ENCODE measurements at regions not wholly inside any gene's neighbourhood (a gene's known extent, or its start where the extent isn't known, plus 50 kb on each side); places are given as distances from the start of the nearest gene placed in this dataset.
"Not testable (repeated sequence)": the region's sequence is repeated elsewhere in the genome, so short reads cannot be mapped to it uniquely, and the experiment has no call there.

DNA sequence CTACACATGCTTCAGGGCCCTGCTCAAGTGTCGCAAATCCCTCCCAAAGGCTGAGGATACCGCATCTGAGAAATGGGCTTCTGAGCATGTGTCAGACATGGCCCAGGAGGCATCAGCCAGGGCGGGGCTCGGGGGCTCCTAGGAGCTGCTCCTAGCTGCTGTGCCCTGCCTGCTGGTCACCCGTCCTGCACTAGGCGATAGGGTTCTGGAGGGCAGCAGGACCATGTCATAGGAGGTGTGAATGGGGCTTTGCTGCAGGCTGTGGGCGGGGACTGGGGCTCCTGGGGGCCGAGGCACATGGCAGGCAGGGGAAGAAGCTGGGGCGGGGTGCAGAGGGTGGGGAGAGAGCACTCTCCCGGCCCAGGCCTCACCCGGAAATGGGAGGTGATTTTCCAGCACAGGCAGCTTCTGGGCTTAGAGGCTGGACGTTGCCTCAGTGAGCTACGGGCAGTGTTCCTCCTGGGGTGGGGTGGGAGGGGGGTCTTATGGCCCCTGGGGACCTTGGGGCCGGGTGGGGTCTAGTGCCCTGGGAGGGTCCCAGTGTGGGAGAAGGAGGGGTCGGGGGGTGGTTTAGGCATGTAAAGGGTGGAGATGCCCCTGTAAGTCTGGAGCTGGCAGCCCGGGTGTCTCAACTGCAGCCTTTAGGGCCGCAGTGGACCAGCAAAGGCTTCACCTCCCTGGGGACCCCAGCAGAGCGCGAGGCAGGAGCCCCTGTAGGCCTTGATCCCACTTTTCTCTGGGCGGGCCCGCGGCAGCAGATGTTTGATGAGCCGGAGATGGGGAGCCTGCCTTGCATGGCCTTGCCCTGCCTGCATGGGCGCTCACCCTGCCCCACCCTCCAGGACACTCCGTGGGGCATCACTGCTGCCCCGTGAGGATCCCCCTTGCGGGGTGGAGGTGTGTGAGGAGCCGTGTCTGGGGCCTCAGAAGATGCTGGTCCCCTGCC lies 98.6 kb upstream of the LRPAP1 start:
- Histone ChIP-seq H3K36me3 (ENCODE audit: control insufficient read depth in 4 of 4, insufficient read depth in 4 of 4, low read length in 4 of 4) (no peaks in the 10 kb centered on the region), H3K4me3 (no peak overlapping the region), H3K9me3 (ENCODE audit: control insufficient read depth in 4 of 4, insufficient read depth in 3 of 4, low read length in 3 of 4) (peaks cover 0 to 10% (median 0%) of the 10 kb centered on the region in 4 donors), H3K27ac (ENCODE audit: low read depth in 1 of 2, low read length in 1 of 2) (no peak overlapping the region), H3K4me1 (ENCODE audit: control insufficient read depth in 5 of 5, insufficient read depth in 5 of 5, low read length in 5 of 5) (no peaks in the 10 kb centered on the region), H3K9ac (ENCODE audit: insufficient read depth in 1 of 2, low read length in 2 of 2) (no peak overlapping the region), H3K27me3 (ENCODE audit: control insufficient read depth in 3 of 3, insufficient read depth in 3 of 3, low read length in 2 of 3) (no peaks in the 10 kb centered on the region)
- ATAC-seq (ENCODE audit: insufficient read depth, low FRiP score) (no peak), DNase-seq (peak in 1 of 3 donors; percentile 25)
- 57 to 59% methylated on average over 28 of the region's 28 CpGs for WGBS, 2 donors
- TF ChIP-seq, protein P1, sequence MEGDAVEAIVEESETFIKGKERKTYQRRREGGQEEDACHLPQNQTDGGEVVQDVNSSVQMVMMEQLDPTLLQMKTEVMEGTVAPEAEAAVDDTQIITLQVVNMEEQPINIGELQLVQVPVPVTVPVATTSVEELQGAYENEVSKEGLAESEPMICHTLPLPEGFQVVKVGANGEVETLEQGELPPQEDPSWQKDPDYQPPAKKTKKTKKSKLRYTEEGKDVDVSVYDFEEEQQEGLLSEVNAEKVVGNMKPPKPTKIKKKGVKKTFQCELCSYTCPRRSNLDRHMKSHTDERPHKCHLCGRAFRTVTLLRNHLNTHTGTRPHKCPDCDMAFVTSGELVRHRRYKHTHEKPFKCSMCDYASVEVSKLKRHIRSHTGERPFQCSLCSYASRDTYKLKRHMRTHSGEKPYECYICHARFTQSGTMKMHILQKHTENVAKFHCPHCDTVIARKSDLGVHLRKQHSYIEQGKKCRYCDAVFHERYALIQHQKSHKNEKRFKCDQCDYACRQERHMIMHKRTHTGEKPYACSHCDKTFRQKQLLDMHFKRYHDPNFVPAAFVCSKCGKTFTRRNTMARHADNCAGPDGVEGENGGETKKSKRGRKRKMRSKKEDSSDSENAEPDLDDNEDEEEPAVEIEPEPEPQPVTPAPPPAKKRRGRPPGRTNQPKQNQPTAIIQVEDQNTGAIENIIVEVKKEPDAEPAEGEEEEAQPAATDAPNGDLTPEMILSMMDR (IDR thresholded peaks at IDR 0.05; ENCODE audit: control extremely low read depth, extremely low read depth) = no peak

DNA sequence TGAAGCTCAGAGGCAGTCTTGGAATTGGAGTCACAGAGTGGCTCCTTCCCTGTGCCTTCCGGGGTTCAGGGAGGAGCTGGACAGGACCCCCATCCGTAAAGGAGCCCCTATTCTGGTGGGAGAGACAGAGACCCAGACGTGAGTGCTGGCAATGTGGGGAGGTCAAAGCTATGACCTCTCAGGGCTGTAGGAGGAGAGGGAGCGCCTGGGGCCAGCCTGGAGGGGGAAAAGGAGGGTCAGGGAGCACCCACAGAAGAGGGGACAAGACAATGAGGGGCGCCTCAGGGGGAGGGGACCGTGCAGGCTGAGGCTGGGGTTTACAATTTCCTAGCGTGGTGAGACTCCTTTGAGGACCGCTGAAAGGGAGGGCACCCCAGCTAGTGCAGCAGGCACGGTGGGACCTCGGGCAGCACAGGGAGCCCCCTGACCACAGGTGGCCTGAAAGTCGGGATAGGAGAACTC lies 97.9 kb upstream of the LRPAP1 start:
- ATAC-seq (ENCODE audit: insufficient read depth, low FRiP score) (no peak), DNase-seq (no peak)
- WGBS, 2 donors = 75 to 78% methylated on average over 11 of the region's 11 CpGs

DNA sequence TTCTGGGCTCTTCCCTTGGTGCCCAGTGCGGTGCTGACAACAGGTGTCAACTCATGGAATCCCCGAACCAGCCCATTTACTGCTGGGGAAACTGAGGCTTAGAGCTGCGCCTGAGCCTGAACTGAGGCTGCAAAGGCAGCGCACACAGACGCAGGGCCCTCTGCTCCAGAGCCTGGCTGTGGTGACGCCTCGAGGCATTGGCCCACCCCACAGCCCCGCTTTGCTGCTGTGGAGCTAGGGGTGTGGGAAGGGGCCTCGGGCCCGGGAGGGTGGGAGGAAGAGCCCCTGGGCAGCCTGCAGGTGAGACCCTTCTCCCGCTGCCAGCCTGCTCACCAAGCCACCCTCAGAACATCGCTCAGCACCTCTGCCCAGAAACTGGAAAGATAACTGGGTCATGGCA lies 97.4 kb upstream of the LRPAP1 start:
- DNase-seq (no peak), ATAC-seq (ENCODE audit: insufficient read depth, low FRiP score) (no peak)
- H3K9me3 ChIP-seq (ENCODE audit: control insufficient read depth in 4 of 4, insufficient read depth in 3 of 4, low read length in 3 of 4) = peaks cover 0 to 8% (median 0%) of the 10 kb centered on the region in 4 donors
- no peaks in the 10 kb centered on the region for H3K4me1 ChIP-seq (ENCODE audit: control insufficient read depth in 5 of 5, insufficient read depth in 5 of 5, low read length in 5 of 5)
- H3K4me3 ChIP-seq = no peak overlapping the region
- H3K27ac ChIP-seq (ENCODE audit: low read depth in 1 of 2, low read length in 1 of 2) = no peak overlapping the region
- TF ChIP-seq, protein P1 (IDR thresholded peaks at IDR 0.05; ENCODE audit: control extremely low read depth, extremely low read depth) = no peak
- no peak overlapping the region for H3K9ac ChIP-seq (ENCODE audit: insufficient read depth in 1 of 2, low read length in 2 of 2)
- peaks cover 0 to 5% (median 0%) of the 10 kb centered on the region in 3 donors for H3K27me3 ChIP-seq (ENCODE audit: control insufficient read depth in 3 of 3, insufficient read depth in 3 of 3, low read length in 2 of 3)
- 88 to 94% methylated on average over 11 to 12 of the region's 12 CpGs for WGBS, 2 donors
- H3K36me3 ChIP-seq (ENCODE audit: control insufficient read depth in 4 of 4, insufficient read depth in 4 of 4, low read length in 4 of 4) = no peaks in the 10 kb centered on the region

More for the DNA sequence above, 97.9 kb upstream of the LRPAP1 start:
- Histone ChIP-seq H3K4me3 (no peak overlapping the region), H3K4me1 (ENCODE audit: control insufficient read depth in 5 of 5, insufficient read depth in 5 of 5, low read length in 5 of 5) (no peaks in the 10 kb centered on the region), H3K9ac (ENCODE audit: insufficient read depth in 1 of 2, low read length in 2 of 2) (no peak overlapping the region), H3K36me3 (ENCODE audit: control insufficient read depth in 4 of 4, insufficient read depth in 4 of 4, low read length in 4 of 4) (no peaks in the 10 kb centered on the region), H3K27ac (ENCODE audit: low read depth in 1 of 2, low read length in 1 of 2) (no peak overlapping the region), H3K27me3 (ENCODE audit: control insufficient read depth in 3 of 3, insufficient read depth in 3 of 3, low read length in 2 of 3) (peaks cover 0 to 2% (median 0%) of the 10 kb centered on the region in 3 donors), H3K9me3 (ENCODE audit: control insufficient read depth in 4 of 4, insufficient read depth in 3 of 4, low read length in 3 of 4) (peaks cover 0 to 8% (median 0%) of the 10 kb centered on the region in 4 donors)
- TF ChIP-seq, protein P1 (IDR thresholded peaks at IDR 0.05; ENCODE audit: control extremely low read depth, extremely low read depth) = no peak

DNA sequence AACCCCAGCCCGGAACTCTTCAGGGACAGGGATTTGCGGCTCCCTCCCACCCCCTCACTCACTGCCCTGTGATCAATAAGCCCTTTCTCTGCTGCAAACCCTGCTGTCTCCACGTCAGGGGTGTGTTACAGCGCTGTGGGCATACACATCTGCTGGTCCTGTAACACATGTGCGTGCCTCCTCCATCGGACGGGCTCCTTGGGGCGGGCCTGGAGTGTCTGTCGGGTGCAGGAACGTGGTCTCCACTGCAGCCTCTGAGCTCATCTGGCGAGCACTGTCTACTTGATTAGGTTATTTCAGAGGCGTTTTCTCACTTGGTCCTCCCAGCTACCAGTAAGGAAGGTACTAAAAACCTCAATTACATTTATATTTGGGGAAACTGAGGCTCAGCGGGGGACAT lies 97.0 kb upstream of the LRPAP1 start:
- WGBS, 2 donors = 91 to 94% methylated on average over 13 of the region's 13 CpGs
- H3K36me3 ChIP-seq (ENCODE audit: control insufficient read depth in 4 of 4, insufficient read depth in 4 of 4, low read length in 4 of 4); H3K27me3 ChIP-seq (ENCODE audit: control insufficient read depth in 3 of 3, insufficient read depth in 3 of 3, low read length in 2 of 3); H3K9ac ChIP-seq (ENCODE audit: insufficient read depth in 1 of 2, low read length in 2 of 2); H3K27ac ChIP-seq (ENCODE audit: low read depth in 1 of 2, low read length in 1 of 2); H3K4me1 ChIP-seq (ENCODE audit: control insufficient read depth in 5 of 5, insufficient read depth in 5 of 5, low read length in 5 of 5); H3K9me3 ChIP-seq (ENCODE audit: control insufficient read depth in 4 of 4, insufficient read depth in 3 of 4, low read length in 3 of 4); H3K4me3 ChIP-seq; ATAC-seq (ENCODE audit: insufficient read depth, low FRiP score); DNase-seq: not testable (repeated sequence)
